ENCODE measurements at regions not wholly inside any gene's neighbourhood (a gene's known extent, or its start where the extent isn't known, plus 50 kb on each side); places are given as distances from the start of the nearest gene placed in this dataset.

DNA sequence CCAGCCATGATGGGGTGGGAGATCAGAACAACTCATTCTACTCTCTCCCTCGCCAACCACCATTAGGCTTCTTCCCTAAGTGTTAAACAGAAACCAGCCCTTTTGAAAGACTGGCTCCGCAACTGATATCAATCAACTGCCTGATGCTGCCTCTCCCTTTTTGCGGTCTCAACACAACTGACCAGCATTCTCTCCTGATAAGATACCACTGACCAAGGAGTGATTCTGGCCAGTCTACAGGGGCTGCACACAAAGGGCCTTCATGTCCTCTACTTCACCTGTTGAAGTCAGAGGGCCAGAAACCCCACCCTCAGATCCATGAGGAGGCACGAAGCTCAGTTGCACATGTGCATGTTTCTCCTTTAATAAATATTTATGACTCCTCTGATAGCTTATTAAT is 145.1 kb downstream of the CD24 start:
- TF ChIP-seq, protein P1, sequence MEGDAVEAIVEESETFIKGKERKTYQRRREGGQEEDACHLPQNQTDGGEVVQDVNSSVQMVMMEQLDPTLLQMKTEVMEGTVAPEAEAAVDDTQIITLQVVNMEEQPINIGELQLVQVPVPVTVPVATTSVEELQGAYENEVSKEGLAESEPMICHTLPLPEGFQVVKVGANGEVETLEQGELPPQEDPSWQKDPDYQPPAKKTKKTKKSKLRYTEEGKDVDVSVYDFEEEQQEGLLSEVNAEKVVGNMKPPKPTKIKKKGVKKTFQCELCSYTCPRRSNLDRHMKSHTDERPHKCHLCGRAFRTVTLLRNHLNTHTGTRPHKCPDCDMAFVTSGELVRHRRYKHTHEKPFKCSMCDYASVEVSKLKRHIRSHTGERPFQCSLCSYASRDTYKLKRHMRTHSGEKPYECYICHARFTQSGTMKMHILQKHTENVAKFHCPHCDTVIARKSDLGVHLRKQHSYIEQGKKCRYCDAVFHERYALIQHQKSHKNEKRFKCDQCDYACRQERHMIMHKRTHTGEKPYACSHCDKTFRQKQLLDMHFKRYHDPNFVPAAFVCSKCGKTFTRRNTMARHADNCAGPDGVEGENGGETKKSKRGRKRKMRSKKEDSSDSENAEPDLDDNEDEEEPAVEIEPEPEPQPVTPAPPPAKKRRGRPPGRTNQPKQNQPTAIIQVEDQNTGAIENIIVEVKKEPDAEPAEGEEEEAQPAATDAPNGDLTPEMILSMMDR (IDR thresholded peaks at IDR 0.05): no peak
- TF ChIP-seq POLR2A (IDR thresholded peaks at IDR 0.05): no peak

Measured in Peyer's patch (tissue), 4 donors.